ENCODE measurements at regions not wholly inside any gene's neighbourhood (a gene's known extent, or its start where the extent isn't known, plus 50 kb on each side); places are given as distances from the start of the nearest gene placed in this dataset.

DNA sequence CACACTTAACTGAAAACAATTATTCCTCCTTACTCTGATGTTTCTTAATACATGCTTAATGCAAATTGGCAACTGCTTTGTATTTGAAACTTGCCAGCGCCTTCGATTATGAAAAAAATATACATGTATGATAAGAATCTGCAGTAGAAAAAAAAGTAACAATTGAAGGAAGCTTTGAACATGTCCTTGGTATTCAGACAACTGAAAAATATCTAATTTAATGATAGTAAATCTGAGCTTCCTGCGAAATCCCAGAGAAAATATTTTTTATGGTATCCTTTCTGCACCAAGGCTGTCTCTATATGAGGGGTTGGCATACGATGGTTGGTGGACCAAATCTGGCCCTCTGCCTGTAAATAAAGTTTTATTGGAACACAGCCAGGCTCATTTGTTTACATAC, 186.2 kb downstream of the HDGFL1 start:
- TF ChIP-seq CTCF (IDR thresholded peaks at IDR 0.05; ENCODE audit: borderline replicate concordance, extremely low read depth, low read length, poor library complexity, severe bottlenecking) (no peak), EZH2 (IDR thresholded peaks at IDR 0.05; ENCODE audit: borderline replicate concordance, low read depth, low read length, severe bottlenecking) (no peak)

Data from DND-41 (cell line).